SK-N-SH (cell line): ENCODE measurements at regions not wholly inside any gene's neighbourhood (a gene's known extent, or its start where the extent isn't known, plus 50 kb on each side); places are given as distances from the start of the nearest gene placed in this dataset.

ENCODE experiments used
- CTCF ChIP-seq: fragments of 200-600 bp; sonication (generic); IDR thresholded peaks from 2 replicates; pipeline ENCODE4 v1.6.1; 2017; ENCODE audit warnings: antibody characterized with exemption, mild to moderate bottlenecking, moderate library complexity
- USF1 ChIP-seq: IDR thresholded peaks from 2 replicates; pipeline ENCODE4 v1.4.0; 2012; ENCODE audit warnings: low read depth, borderline replicate concordance

- TF ChIP-seq CTCF (no peak), USF1 (no peak)
These were observed 350.3 kb downstream of the HRH4 start for GRCh38 chr18:24810561-24811305.
